OCI-LY1 (cell line): ENCODE measurements at regions not wholly inside any gene's neighbourhood (a gene's known extent, or its start where the extent isn't known, plus 50 kb on each side); places are given as distances from the start of the nearest gene placed in this dataset.

Experiments used
- EZH2 ChIP-seq: fragments of 200-600 bp; sonication (generic), shearing (Covaris generic); IDR thresholded peaks from 2 replicates; pipeline ENCODE4 v1.8.0; 2017; ENCODE audit warnings: borderline replicate concordance, mixed run types, mild to moderate bottlenecking, antibody characterized with exemption, low read length, moderate library complexity, mixed read lengths
- TF ChIP-seq, protein P1 (sequence below): fragments of 200-600 bp; sonication (generic), shearing (Covaris generic); IDR thresholded peaks from 2 replicates; pipeline ENCODE4 v1.5.1; 2017; ENCODE audit warnings: mild to moderate bottlenecking, antibody characterized with exemption, low read length, moderate library complexity, mixed read lengths

DNA sequence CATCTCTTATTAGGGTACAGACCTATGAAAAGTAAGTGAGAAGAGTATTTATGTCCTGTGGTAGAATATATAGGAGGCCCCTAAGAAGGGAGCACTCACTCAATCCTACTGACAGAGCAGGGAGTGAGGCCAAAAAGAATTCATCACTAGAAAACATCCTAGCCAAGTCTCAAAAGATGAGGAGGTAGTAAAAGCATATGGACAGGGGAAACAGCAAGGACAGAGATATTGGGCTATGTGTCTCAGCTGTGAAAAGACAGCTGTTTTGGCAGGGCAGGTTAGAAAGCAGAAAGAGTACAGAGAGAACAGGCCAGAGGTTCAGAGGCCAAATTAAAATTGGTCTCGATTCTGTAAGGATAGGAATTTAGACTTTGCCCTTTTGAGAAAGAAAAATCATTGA lies 548.3 kb upstream of the ANKRD30A start:
- no peak for TF ChIP-seq EZH2
- TF ChIP-seq, protein P1, sequence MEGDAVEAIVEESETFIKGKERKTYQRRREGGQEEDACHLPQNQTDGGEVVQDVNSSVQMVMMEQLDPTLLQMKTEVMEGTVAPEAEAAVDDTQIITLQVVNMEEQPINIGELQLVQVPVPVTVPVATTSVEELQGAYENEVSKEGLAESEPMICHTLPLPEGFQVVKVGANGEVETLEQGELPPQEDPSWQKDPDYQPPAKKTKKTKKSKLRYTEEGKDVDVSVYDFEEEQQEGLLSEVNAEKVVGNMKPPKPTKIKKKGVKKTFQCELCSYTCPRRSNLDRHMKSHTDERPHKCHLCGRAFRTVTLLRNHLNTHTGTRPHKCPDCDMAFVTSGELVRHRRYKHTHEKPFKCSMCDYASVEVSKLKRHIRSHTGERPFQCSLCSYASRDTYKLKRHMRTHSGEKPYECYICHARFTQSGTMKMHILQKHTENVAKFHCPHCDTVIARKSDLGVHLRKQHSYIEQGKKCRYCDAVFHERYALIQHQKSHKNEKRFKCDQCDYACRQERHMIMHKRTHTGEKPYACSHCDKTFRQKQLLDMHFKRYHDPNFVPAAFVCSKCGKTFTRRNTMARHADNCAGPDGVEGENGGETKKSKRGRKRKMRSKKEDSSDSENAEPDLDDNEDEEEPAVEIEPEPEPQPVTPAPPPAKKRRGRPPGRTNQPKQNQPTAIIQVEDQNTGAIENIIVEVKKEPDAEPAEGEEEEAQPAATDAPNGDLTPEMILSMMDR, result no peak
